GM12873 (cell line): ENCODE measurements at regions not wholly inside any gene's neighbourhood (a gene's known extent, or its start where the extent isn't known, plus 50 kb on each side); places are given as distances from the start of the nearest gene placed in this dataset.

ENCODE experiments used
- TF ChIP-seq, protein P1 (sequence below): IDR thresholded peaks from 2 replicates; pipeline ENCODE4 v1.5.1; 2012; ENCODE audit warnings: low read depth, mild to moderate bottlenecking, moderate library complexity, low read length, control low read depth; ENCODE audit not compliant: insufficient read depth; ENCODE audit errors: missing control alignments

GRCh38 chr9:135375001-135375400, 104.6 kb upstream of the PPP1R26 start:
- TF ChIP-seq, protein P1, sequence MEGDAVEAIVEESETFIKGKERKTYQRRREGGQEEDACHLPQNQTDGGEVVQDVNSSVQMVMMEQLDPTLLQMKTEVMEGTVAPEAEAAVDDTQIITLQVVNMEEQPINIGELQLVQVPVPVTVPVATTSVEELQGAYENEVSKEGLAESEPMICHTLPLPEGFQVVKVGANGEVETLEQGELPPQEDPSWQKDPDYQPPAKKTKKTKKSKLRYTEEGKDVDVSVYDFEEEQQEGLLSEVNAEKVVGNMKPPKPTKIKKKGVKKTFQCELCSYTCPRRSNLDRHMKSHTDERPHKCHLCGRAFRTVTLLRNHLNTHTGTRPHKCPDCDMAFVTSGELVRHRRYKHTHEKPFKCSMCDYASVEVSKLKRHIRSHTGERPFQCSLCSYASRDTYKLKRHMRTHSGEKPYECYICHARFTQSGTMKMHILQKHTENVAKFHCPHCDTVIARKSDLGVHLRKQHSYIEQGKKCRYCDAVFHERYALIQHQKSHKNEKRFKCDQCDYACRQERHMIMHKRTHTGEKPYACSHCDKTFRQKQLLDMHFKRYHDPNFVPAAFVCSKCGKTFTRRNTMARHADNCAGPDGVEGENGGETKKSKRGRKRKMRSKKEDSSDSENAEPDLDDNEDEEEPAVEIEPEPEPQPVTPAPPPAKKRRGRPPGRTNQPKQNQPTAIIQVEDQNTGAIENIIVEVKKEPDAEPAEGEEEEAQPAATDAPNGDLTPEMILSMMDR = no peak

DNA sequence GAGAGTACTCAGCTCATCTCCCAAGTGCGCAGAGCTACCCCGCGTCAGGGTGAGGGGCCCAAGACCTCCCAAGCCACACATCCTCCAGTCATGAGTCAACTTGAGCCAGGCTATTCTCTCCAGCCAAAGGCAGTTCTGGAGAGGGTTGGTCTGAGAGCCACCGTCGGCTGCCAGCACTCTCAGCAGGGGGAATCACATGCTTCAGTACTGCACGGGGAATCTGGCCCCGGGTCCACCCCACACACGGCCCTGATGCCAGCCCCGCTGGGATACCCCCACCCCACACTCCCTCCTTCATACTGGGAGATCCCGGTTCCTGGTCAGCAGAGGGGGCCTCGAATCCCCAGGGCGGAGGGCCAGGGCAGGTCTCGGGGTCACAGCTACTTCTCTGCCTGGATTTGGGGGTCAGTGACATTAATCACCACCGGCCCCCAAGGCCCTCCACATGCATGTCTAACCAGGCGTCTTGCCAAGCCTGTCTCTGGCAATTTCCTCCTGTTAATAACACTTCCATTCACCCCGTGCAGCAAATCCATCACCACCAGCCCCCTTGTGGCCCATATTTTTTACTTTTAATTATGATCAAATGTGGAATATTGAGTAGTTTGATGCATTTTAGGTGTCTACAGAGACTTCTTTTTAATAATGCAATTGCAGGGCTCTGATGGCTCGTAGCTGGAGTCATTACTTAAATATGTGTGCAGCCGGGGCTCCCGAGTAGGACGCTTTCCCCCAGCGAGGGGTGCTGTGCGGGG, 102.9 kb upstream of the PPP1R26 start:
- TF ChIP-seq, protein P1 = no peak

DNA sequence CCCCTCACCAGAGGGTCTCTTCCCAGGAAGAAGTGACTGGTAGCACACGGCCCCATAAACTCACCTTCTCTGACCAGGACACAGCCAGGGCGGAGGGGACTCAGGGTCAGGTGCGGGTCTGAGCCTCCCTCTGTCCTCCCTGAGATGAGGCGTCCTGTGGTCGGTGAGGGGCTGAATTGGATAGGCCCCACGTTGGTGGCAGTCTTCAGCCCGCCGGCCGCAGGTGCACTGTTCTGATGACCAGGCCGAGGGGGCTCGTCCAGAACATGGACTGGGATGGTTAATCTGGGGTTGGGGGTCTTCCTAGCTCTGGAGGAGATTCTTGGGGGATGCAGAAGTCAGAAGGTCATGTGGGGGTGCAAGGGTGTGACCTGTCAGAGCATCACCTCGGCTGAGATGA, 102.2 kb upstream of the PPP1R26 start:
- TF ChIP-seq, protein P1 = no peak

- TF ChIP-seq, protein P1 = no peak
Observed at GRCh38 chr9:135378751-135379150, 100.8 kb upstream of the PPP1R26 start.

DNA sequence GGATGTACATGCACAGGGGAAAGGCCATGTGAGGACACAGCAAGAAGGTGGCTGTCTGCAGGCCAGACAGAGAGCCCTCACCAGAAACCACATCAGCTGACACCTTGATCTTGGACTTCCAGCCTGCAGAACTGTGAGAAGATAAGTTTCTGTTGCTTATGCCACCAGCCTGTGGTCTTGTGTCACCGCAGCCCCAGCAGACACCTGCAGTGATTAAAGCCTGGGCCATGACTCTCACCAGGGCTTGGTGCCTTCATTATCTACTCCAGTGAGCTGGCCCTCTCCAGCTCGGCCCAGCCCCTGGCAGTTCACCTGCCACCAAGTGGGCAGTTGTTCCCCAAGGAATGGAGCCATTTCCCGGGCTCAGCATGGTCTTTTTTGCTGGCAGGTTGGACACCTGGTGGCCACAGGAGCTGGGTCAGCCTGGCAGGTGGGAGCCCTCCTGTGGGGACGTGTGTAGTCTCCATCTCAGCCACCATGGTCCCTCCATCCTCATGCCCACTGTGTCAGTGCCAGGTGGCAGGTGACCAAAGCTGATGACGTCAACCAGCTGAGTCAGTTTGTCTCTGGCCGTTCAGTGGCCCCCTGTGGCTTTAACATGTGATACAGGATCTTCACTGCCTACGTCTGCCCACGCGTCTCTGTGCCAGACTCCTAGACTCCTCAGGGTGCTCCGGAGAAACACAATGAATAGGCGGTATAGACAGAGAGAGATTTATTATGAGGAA, 99.9 kb upstream of the PPP1R26 start:
- TF ChIP-seq, protein P1 = no peak

DNA sequence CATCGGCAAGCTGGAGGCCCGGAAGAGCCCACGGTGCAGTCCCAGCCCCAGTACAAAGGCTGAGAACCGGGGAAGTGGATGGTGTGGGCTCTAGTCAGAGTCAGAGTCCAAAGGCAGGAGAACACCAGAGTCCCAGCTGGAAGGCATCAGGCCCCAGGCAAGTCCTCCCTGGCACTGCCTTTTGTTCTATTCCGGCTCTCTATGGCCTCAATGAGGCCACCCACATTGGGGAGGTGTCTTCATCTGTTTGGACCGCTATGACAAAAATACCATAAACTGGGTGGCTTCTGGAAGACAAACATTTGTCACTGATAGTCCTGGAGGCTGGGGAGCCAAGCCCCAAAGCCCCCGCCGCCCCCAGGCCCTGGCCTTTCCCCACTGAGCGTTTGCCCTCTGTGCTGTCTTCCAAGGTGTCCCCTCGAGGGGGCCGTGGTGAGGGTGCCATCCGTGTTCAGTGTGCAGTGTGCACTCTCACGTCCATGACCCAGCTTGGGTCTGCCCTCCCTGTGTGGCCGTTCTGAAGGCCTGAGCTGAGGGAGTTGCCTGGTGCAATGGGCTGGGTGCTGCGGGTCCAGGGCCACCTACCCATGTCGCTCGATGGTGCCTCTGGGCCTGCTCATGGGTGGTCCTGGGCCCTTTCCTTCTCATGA, 99.1 kb upstream of the PPP1R26 start:
- TF ChIP-seq, protein P1 = no peak

GRCh38 chr9:135381762-135382310, 97.7 kb upstream of the PPP1R26 start:
- TF ChIP-seq, protein P1 = no peak
